ENCODE measurements at regions not wholly inside any gene's neighbourhood (a gene's known extent, or its start where the extent isn't known, plus 50 kb on each side); places are given as distances from the start of the nearest gene placed in this dataset.

GRCh38 chr6:134555672-134556071, 237.8 kb upstream of the SGK1 start:
- Histone ChIP-seq H3K27me3 (ENCODE audit: control insufficient read depth, insufficient read depth, low read length) (no peaks in the 10 kb centered on the region), H3K4me3 (ENCODE audit: low read depth, low read length) (no peak overlapping the region), H3K36me3 (ENCODE audit: control insufficient read depth, insufficient read depth, low read length) (no peaks in the 10 kb centered on the region)
- no peak for DNase-seq (ENCODE audit: low read depth)
- TF ChIP-seq CTCF (IDR thresholded peaks at IDR 0.05; ENCODE audit: insufficient read depth, low read length, poor library complexity, severe bottlenecking): no peak

- no peaks in the 10 kb centered on the region for H3K27me3 ChIP-seq (ENCODE audit: control insufficient read depth, insufficient read depth, low read length)
- no peak for TF ChIP-seq CTCF (IDR thresholded peaks at IDR 0.05; ENCODE audit: insufficient read depth, low read length, poor library complexity, severe bottlenecking)
- no peak for DNase-seq (ENCODE audit: low read depth)
- no peak overlapping the region for H3K4me3 ChIP-seq (ENCODE audit: low read depth, low read length)
- no peaks in the 10 kb centered on the region for H3K36me3 ChIP-seq (ENCODE audit: control insufficient read depth, insufficient read depth, low read length)
These were observed 236.0 kb upstream of the SGK1 start for GRCh38 chr6:134553936-134554335.

GRCh38 chr6:134551245-134551960, 233.5 kb upstream of the SGK1 start:
- H3K27me3 ChIP-seq (ENCODE audit: control insufficient read depth, insufficient read depth, low read length): no peaks in the 10 kb centered on the region
- H3K4me3 ChIP-seq (ENCODE audit: low read depth, low read length): no peak overlapping the region
- no peak for TF ChIP-seq CTCF (IDR thresholded peaks at IDR 0.05; ENCODE audit: insufficient read depth, low read length, poor library complexity, severe bottlenecking)
- DNase-seq (ENCODE audit: low read depth): no peak
- H3K36me3 ChIP-seq (ENCODE audit: control insufficient read depth, insufficient read depth, low read length): no peaks in the 10 kb centered on the region

- no peak overlapping the region for H3K4me3 ChIP-seq (ENCODE audit: low read depth, low read length)
- no peak for TF ChIP-seq CTCF (IDR thresholded peaks at IDR 0.05; ENCODE audit: insufficient read depth, low read length, poor library complexity, severe bottlenecking)
- no peaks in the 10 kb centered on the region for H3K36me3 ChIP-seq (ENCODE audit: control insufficient read depth, insufficient read depth, low read length)
- no peaks in the 10 kb centered on the region for H3K27me3 ChIP-seq (ENCODE audit: control insufficient read depth, insufficient read depth, low read length)
- no peak for DNase-seq (ENCODE audit: low read depth)
These were observed 232.7 kb upstream of the SGK1 start for GRCh38 chr6:134550604-134551003.

- H3K36me3 ChIP-seq (ENCODE audit: control insufficient read depth, insufficient read depth, low read length): no peaks in the 10 kb centered on the region
- no peaks in the 10 kb centered on the region for H3K27me3 ChIP-seq (ENCODE audit: control insufficient read depth, insufficient read depth, low read length)
- no peak for DNase-seq (ENCODE audit: low read depth)
- TF ChIP-seq CTCF (IDR thresholded peaks at IDR 0.05; ENCODE audit: insufficient read depth, low read length, poor library complexity, severe bottlenecking): no peak
- H3K4me3 ChIP-seq (ENCODE audit: low read depth, low read length): no peak overlapping the region
These were observed 231.9 kb upstream of the SGK1 start for GRCh38 chr6:134549854-134550253.
